ENCODE measurements at regions not wholly inside any gene's neighbourhood (a gene's known extent, or its start where the extent isn't known, plus 50 kb on each side); places are given as distances from the start of the nearest gene placed in this dataset.

DNA sequence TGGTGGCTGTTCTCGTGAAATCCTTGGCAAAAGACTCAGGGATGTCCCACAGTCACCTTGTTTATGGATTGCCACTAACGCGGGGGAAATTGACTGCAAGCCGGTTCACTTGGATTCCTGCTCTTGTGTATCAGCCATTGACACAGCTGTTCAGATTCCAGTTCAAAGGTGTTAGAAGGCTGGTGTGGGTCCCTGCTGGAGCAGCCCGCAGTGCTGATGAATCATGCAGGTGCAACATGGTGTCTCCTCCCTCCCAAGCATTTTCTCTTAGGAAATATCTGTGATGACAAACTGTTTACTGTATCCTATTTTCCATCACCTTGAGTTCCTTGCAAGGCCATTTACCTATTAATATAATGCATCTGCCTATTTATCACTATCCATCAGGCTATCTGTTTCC lies 170.1 kb downstream of the GATA3 start:
- no peak for TF ChIP-seq SUZ12 (IDR thresholded peaks at IDR 0.05; ENCODE audit: extremely low read depth, insufficient read depth, insufficient read length)
- no peak for TF ChIP-seq YY1 (IDR thresholded peaks at IDR 0.05; ENCODE audit: insufficient read depth, insufficient read length)
- no peak for TF ChIP-seq ZNF274 (IDR thresholded peaks at IDR 0.05; ENCODE audit: low read depth, low read length)
